GM18868 (cell line): ENCODE measurements at regions not wholly inside any gene's neighbourhood (a gene's known extent, or its start where the extent isn't known, plus 50 kb on each side); places are given as distances from the start of the nearest gene placed in this dataset.
"Not testable (repeated sequence)": the region's sequence is repeated elsewhere in the genome, so short reads cannot be mapped to it uniquely, and the experiment has no call there.

ENCODE experiments used
- ATAC-seq: cut with Tn5 transposase; IDR thresholded peaks from one replicate; pipeline ENCODE4 v1.9.1; 2021; ENCODE audit warnings: mild to moderate bottlenecking, moderate library complexity; ENCODE audit not compliant: unreplicated experiment

GRCh38 chr12:31215518-31216232, 110.3 kb downstream of the SINHCAF start:
- peak; percentile 57 for ATAC-seq

- no peak for ATAC-seq
These were observed 109.5 kb downstream of the SINHCAF start for GRCh38 chr12:31216479-31216878.

- no peak for ATAC-seq
These were observed 108.4 kb downstream of the SINHCAF start for GRCh38 chr12:31217356-31218130.

- ATAC-seq: no peak
These were observed 107.5 kb downstream of the SINHCAF start for GRCh38 chr12:31218203-31219025.

GRCh38 chr12:31219521-31219920, 106.4 kb downstream of the SINHCAF start:
- ATAC-seq: no peak

GRCh38 chr12:31220061-31220460, 105.9 kb downstream of the SINHCAF start:
- no peak for ATAC-seq

GRCh38 chr12:31220633-31221550, 105.1 kb downstream of the SINHCAF start:
- ATAC-seq: no peak

- no peak for ATAC-seq
These were observed 104.4 kb downstream of the SINHCAF start for GRCh38 chr12:31221551-31221945.

- ATAC-seq: no peak
These were observed 103.2 kb downstream of the SINHCAF start for GRCh38 chr12:31222620-31223222.

- not testable (repeated sequence) for ATAC-seq
These were observed 102.3 kb downstream of the SINHCAF start for GRCh38 chr12:31223640-31224039.

- ATAC-seq: no peak
These were observed 101.0 kb downstream of the SINHCAF start for GRCh38 chr12:31224768-31225448.

- ATAC-seq: no peak
These were observed 100.1 kb downstream of the SINHCAF start for GRCh38 chr12:31225656-31226535.

GRCh38 chr12:31226639-31227038, 99.3 kb downstream of the SINHCAF start:
- ATAC-seq: no peak

GRCh38 chr12:31227401-31227981, 98.5 kb downstream of the SINHCAF start:
- ATAC-seq: no peak

GRCh38 chr12:31228811-31229792, 96.8 kb downstream of the SINHCAF start:
- no peak for ATAC-seq

- no peak for ATAC-seq
These were observed 95.9 kb downstream of the SINHCAF start for GRCh38 chr12:31230004-31230403.
